SK-N-SH (cell line): ENCODE measurements at regions not wholly inside any gene's neighbourhood (a gene's known extent, or its start where the extent isn't known, plus 50 kb on each side); places are given as distances from the start of the nearest gene placed in this dataset.

ENCODE experiments used
- CTCF ChIP-seq: fragments of 200-600 bp; sonication (generic); IDR thresholded peaks from 2 replicates; pipeline ENCODE4 v1.6.1; 2017; ENCODE audit warnings: antibody characterized with exemption, mild to moderate bottlenecking, moderate library complexity
- EP300 ChIP-seq, 2 experiments: IDR thresholded peaks; 2 replicates each; pipeline versions ENCODE4 v1.4.0 to v1.6.1; 2012; ENCODE audit warnings: borderline replicate concordance in 1 of 2, low read depth in 1 of 2, low read length in 1 of 2
- FOSL2 ChIP-seq: IDR thresholded peaks from 2 replicates; pipeline ENCODE4 v1.4.0; 2012; ENCODE audit warnings: low read depth, mild to moderate bottlenecking, moderate library complexity, borderline replicate concordance
- GABPA ChIP-seq: IDR thresholded peaks from 2 replicates; pipeline ENCODE4 v1.4.0; 2012; ENCODE audit warnings: low read depth, mild to moderate bottlenecking
- MAX ChIP-seq: IDR thresholded peaks from 2 replicates; pipeline ENCODE4 v1.4.0; 2012; ENCODE audit warnings: low read depth
- POLR2AphosphoS5 ChIP-seq: IDR thresholded peaks from 2 replicates; pipeline ENCODE4 v1.6.1; 2012; ENCODE audit warnings: low read depth, low read length
- RFX5 ChIP-seq: IDR thresholded peaks from 2 replicates; pipeline ENCODE4 v1.6.1; 2012; ENCODE audit warnings: mild to moderate bottlenecking, improper control_type of control experiment, low read length
- TF ChIP-seq, protein P1 (sequence below): fragments of 150-350 bp; IDR thresholded peaks from 2 replicates; pipeline ENCODE4 v1.6.1; 2017; ENCODE audit warnings: antibody characterized with exemption, low read length, low read depth, borderline replicate concordance
- TF ChIP-seq, protein P2 (sequence below): IDR thresholded peaks from 2 replicates; pipeline ENCODE4; 2012

GRCh38 chr4:97317201-97317600, 826.1 kb downstream of the STPG2 start:
- TF ChIP-seq POLR2AphosphoS5 (no peak), GABPA (no peak), CTCF (no peak), FOSL2 (no peak), EP300 (IDR thresholded peaks at IDR 0.05; ENCODE audit: borderline replicate concordance in 1 of 2, low read depth in 1 of 2, low read length in 1 of 2) (no peak), MAX (no peak), RFX5 (no peak)
- TF ChIP-seq, protein P1, sequence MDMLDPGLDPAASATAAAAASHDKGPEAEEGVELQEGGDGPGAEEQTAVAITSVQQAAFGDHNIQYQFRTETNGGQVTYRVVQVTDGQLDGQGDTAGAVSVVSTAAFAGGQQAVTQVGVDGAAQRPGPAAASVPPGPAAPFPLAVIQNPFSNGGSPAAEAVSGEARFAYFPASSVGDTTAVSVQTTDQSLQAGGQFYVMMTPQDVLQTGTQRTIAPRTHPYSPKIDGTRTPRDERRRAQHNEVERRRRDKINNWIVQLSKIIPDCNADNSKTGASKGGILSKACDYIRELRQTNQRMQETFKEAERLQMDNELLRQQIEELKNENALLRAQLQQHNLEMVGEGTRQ: no peak
- TF ChIP-seq, protein P2, sequence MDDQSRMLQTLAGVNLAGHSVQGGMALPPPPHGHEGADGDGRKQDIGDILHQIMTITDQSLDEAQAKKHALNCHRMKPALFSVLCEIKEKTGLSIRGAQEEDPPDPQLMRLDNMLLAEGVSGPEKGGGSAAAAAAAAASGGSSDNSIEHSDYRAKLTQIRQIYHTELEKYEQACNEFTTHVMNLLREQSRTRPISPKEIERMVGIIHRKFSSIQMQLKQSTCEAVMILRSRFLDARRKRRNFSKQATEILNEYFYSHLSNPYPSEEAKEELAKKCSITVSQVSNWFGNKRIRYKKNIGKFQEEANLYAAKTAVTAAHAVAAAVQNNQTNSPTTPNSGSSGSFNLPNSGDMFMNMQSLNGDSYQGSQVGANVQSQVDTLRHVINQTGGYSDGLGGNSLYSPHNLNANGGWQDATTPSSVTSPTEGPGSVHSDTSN: no peak
